NCI-H524 (cell line): ENCODE measurements at regions not wholly inside any gene's neighbourhood (a gene's known extent, or its start where the extent isn't known, plus 50 kb on each side); places are given as distances from the start of the nearest gene placed in this dataset.

ENCODE experiments used
- DNase-seq, 2 experiments: peaks; one replicate each; lab custom pipeline; 2025; lab: John Stamatoyannopoulos, UW

- no peak for DNase-seq
These were observed 421.4 kb downstream of the COG6 start for GRCh38 chr13:40076765-40077362.

DNA sequence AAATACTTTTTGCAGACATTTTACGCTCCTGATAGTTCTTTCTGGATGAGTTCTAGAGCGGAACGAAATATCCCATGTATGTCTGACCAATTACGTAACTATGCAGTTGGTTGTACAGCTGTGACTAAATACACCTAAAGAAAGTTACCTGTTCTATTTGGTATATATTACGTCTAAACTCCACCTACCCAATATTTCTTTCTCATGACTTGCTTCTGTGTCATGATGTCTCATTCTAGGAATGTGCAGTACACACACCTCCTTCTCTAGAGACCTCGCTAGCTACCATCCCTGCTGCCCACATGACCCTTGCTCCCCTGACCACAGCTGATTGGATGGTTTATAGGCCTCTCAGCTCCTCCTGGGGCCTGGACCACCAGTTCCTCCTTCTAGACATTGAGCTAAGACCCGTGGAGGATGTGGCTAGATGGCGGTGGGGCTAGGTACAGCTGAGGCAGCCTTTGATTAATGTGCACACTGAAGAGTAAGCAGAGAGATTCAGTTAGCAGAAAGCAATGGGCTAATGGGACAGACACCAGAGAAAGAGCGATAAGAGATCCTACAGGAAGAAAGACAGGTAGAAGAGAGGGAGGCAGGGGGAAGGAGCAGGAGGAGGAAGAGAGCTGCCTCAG, 422.1 kb downstream of the COG6 start:
- DNase-seq, result no peak

DNA sequence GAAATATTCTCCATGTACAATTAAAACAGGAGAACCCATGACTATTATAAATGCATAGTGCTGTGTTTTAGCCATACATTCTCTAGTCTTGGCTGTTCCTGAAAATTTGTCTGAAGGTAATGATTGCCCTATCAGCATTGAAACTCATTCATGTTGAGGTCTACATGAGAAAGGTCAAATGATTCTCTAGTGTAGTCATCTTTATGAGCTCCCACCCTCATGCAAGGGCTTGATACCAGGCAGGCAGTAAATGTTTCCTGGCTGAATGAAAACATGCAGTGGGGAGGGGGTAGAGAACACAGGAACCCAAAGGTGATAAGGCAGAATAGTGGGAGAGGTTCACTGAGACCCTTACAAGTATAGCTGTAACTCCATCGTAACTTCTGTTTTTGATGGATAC, 424.3 kb downstream of the COG6 start:
- DNase-seq, result no peak

GRCh38 chr13:40080676-40081075, 425.2 kb downstream of the COG6 start:
- DNase-seq, result no peak

- DNase-seq, result no peak
These were observed 427.2 kb downstream of the COG6 start for GRCh38 chr13:40082639-40083038.

GRCh38 chr13:40083841-40084240, 428.4 kb downstream of the COG6 start:
- DNase-seq, result no peak

- no peak for DNase-seq
These were observed 429.5 kb downstream of the COG6 start for GRCh38 chr13:40084934-40085333.

DNA sequence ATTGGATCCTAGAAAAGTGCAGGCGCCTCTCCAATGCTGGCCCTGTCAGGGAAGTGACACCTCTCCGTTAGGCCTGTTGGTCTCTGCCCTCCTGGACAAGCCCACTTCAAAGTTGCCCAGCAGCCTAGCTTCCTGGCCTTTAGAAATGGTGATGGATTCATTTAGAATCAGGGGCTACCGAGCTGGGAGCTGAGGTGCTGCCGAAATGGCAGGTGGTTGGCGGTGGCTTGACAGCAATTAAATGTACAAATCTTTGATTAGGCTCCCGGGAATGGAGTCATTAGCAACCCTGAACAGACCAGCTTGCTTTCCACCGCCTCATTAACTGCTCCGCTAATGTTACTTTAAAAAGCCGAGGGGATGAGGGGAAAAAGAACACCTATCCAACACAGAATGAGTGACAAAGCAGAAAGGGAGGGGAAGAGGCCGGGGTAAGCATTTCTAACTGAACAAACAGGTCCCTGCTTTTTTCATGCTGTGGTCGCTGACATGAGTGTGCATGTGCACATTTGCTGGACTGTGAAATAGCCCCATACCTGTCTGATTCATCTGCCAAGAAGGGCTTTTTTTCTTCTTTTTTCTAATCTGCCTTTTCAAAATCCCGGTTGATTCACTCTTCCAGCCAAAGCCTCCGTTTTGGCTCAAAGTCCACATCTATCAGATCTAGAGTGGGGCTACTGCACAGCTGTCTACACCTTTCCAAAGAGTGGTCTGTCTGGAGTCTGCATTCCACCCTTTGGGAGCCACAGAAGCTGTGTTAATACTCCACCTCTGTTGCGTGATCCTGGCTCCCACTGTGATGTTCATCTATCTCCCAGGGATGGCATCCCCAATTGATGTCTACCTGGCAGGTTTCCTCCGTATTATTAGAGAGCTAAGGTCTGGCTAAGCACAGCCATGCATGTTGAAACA, 431.9 kb downstream of the COG6 start:
- peak; percentile 74 to 81 for DNase-seq

DNA sequence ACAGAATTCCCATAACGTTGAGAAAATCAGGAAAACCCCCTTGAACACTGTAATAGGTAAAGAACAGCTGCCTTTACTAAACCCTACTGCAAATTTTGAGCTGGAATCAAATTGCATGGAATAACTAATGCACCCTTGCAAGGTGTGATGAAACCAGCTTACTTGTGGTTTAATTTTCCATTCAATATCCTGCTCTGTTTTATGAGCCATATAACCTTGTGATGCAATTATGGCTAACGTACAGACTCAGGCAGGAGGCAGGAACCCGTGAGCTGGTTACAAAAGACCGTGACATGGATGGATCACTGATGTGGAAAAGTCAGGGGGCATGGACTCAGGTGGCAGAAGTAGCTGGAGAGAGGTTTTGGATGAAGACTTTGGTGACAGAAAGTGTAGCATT, 438.6 kb downstream of the COG6 start:
- DNase-seq, result no peak

DNA sequence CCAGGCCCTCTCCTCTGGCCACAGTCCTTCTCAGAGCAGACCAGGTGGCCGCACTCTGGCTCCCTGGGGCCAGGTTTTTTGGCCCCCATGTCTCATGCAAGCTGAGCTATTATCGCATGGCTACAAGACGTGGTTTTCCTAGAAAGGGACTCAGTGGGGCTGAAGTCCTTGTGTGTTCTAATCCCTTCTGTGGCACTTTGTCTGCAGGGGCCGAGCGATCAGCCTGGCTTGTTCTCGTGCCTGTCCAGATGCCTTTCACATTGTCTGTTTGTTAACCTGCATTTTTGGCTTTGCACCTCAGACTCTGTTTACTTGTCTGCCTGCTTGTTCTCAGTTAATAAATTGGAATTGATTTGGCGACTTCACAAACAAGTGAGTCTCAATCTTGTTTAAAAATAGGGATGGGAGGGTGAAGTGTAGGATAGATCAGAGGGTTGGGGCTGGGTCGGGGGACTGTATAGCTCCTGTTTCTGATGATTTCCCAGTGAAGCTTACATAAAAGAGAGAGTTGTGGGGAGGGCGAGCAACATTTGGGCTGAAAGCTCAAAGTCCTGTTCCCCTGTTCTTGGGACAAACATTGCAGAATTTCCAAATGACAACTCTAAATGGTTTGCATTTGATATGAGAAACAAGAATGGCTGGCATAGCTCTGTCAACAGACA, 440.4 kb downstream of the COG6 start:
- DNase-seq, result no peak

- DNase-seq, result peak; percentile 65 to 87
These were observed 441.0 kb downstream of the COG6 start for GRCh38 chr13:40096357-40096901.

- no peak for DNase-seq
These were observed 442.8 kb downstream of the COG6 start for GRCh38 chr13:40098246-40098645.

- DNase-seq, result no peak
These were observed 446.4 kb downstream of the COG6 start for GRCh38 chr13:40101708-40102359.

DNA sequence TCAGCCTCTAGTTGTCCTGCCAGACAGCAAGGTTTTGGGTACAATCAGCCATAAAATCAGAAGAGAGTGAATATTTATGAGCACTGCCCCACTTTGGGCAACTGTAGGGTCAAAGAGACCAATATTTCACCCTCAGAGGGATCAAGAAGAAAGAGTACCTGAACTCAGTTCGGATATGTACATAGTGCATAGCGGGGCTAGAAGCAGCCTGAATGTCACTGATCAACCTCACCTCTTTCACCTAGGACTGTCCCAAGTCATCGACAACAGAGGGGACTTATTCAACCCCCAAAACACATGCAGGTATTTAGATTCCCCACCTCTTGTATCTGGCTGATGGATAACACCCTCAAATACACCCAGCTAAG, 446.9 kb downstream of the COG6 start:
- no peak for DNase-seq

DNA sequence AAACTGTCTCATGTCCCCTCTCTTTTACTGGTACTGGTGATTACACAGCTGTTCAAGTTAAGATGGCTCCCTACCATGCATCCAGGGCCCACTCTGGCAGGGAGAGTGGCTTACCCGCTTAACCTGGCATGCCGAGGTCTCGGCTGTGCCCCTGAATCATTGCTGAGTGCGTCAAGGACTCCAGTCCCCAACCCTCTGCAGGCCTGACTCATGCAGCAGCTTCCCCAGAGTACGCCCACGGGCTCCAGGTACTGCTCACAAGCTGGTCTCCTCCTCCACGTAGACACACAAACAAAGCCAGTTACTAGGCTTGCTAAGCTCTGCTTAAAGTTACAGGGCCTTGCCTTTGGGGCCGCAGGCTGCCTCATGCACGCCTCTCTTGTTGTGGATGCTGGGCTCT, 447.4 kb downstream of the COG6 start:
- DNase-seq, result no peak

GRCh38 chr13:40103864-40104263, 448.4 kb downstream of the COG6 start:
- DNase-seq, result no peak

GRCh38 chr13:40105231-40105630, 449.8 kb downstream of the COG6 start:
- no peak for DNase-seq

- DNase-seq, result no peak
These were observed 453.9 kb downstream of the COG6 start for GRCh38 chr13:40109351-40109844.

DNA sequence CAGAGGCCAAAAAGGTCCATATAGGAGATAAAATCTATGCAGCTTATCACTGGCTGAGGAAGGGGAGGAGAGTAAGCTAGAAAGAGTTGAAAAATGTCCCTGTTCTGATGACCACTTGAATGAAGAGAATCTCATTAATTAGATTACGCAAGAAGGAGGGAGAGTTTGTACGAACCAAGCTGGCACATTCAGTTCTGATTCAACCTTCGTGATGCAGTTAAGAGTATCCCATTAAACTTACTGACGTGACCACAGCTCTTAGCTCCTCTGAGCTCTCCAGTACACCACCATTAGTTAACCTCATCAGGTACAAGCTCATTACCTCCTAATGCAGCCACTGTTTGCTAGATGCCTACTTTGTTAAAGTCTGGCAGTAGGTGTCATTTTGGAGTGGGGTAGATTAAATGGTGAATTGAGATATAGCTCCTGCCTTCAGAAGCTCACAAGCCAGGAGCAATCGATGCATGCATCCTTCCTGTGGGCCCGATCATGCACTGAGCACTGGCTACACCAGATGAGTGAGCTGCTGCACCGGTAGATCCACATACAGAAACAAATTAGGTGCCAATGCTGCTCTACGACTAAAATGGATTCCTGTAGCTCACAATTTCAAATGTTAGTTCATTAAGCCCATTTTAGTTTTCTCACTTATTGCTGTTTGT, 458.3 kb downstream of the COG6 start:
- peak in 1 of 2 experiments; percentile 53 for DNase-seq

- no peak for DNase-seq
These were observed 458.9 kb downstream of the COG6 start for GRCh38 chr13:40114305-40114896.

DNA sequence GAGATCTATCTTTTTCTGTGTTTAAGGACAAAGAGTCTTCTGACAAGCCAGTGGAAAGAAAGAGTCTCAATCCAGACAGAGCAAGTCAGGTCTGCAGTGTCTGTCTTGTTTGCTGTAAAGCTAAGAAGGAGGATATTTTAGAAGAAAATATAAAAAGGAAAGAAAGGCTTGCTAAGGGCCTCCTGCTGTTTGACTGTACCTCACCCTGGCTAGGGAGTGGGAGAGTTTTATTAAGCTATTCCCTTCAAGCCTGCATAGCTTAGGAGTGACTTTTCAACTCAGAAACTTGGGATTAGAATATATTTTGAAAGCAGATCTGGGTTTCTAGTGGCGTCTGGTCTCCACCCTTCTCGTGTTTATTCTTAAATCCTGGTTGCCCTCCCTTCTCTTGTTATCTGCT, 460.0 kb downstream of the COG6 start:
- no peak for DNase-seq
